GM12873 (cell line): ENCODE measurements at regions not wholly inside any gene's neighbourhood (a gene's known extent, or its start where the extent isn't known, plus 50 kb on each side); places are given as distances from the start of the nearest gene placed in this dataset.

Experiments
- CTCF ChIP-seq: IDR thresholded peaks from 2 replicates; pipeline ENCODE4 v1.5.1; 2012; ENCODE audit warnings: low read depth, mild to moderate bottlenecking, moderate library complexity, low read length, control low read depth; ENCODE audit not compliant: insufficient read depth; ENCODE audit errors: missing control alignments

- no peak for TF ChIP-seq CTCF
Measured at GRCh38 chr3:127418560-127419147, 130.8 kb upstream of the PRR20G start.

GRCh38 chr3:127417709-127418559 is 130.1 kb upstream of the PRR20G start:
- no peak for TF ChIP-seq CTCF

- no peak for TF ChIP-seq CTCF
Measured at GRCh38 chr3:127413871-127414270, 126.0 kb upstream of the PRR20G start.

- TF ChIP-seq CTCF = no peak
Measured at GRCh38 chr3:127413318-127413673, 125.5 kb upstream of the PRR20G start.

GRCh38 chr3:127412578-127413317 is 124.9 kb upstream of the PRR20G start:
- no peak for TF ChIP-seq CTCF

- no peak for TF ChIP-seq CTCF
Measured at GRCh38 chr3:127411083-127411727, 123.4 kb upstream of the PRR20G start.

- TF ChIP-seq CTCF = no peak
Measured at GRCh38 chr3:127410678-127411077, 122.8 kb upstream of the PRR20G start.
